ENCODE measurements at regions not wholly inside any gene's neighbourhood (a gene's known extent, or its start where the extent isn't known, plus 50 kb on each side); places are given as distances from the start of the nearest gene placed in this dataset.
"Not testable (repeated sequence)": the region's sequence is repeated elsewhere in the genome, so short reads cannot be mapped to it uniquely, and the experiment has no call there.

GRCh38 chr4:27934871-27935270 lies 1074.2 kb downstream of the STIM2 start:
- no peaks in the 10 kb centered on the region for H3K36me3 ChIP-seq (ENCODE audit: control insufficient read depth in 5 of 5, insufficient read depth in 5 of 5, low read length in 5 of 5)
- H3K9ac ChIP-seq (ENCODE audit: low read length in 5 of 5): no peak overlapping the region
- H3K27ac ChIP-seq (ENCODE audit: low read depth, low read length): no peak overlapping the region
- H3K9me3 ChIP-seq (ENCODE audit: control insufficient read depth in 5 of 5, low read length in 5 of 5): no peaks in the 10 kb centered on the region
- H3K4me1 ChIP-seq (ENCODE audit: control insufficient read depth in 5 of 5, insufficient read depth in 5 of 5, low read length in 5 of 5): no peaks in the 10 kb centered on the region
- H3K4me3 ChIP-seq (ENCODE audit: low read depth in 1 of 5, low read length in 5 of 5): no peak overlapping the region
- no peaks in the 10 kb centered on the region for H3K27me3 ChIP-seq (ENCODE audit: control insufficient read depth in 5 of 5, insufficient read depth in 4 of 5, low read length in 5 of 5)

GRCh38 chr4:27946799-27947198 lies 1086.2 kb downstream of the STIM2 start:
- Histone ChIP-seq H3K9ac (ENCODE audit: low read length in 5 of 5) (no peak overlapping the region), H3K27me3 (ENCODE audit: control insufficient read depth in 5 of 5, insufficient read depth in 4 of 5, low read length in 5 of 5) (no peaks in the 10 kb centered on the region), H3K27ac (ENCODE audit: low read depth, low read length) (no peak overlapping the region), H3K36me3 (ENCODE audit: control insufficient read depth in 5 of 5, insufficient read depth in 5 of 5, low read length in 5 of 5) (no peaks in the 10 kb centered on the region), H3K4me1 (ENCODE audit: control insufficient read depth in 5 of 5, insufficient read depth in 5 of 5, low read length in 5 of 5) (no peaks in the 10 kb centered on the region), H3K4me3 (ENCODE audit: low read depth in 1 of 5, low read length in 5 of 5) (no peak overlapping the region), H3K9me3 (ENCODE audit: control insufficient read depth in 5 of 5, low read length in 5 of 5) (peaks cover 0 to 3% (median 0%) of the 10 kb centered on the region in 5 donors)

GRCh38 chr4:27947302-27947701 lies 1086.7 kb downstream of the STIM2 start:
- Histone ChIP-seq H3K9ac (ENCODE audit: low read length in 5 of 5) (no peak overlapping the region), H3K36me3 (ENCODE audit: control insufficient read depth in 5 of 5, insufficient read depth in 5 of 5, low read length in 5 of 5) (no peaks in the 10 kb centered on the region), H3K4me1 (ENCODE audit: control insufficient read depth in 5 of 5, insufficient read depth in 5 of 5, low read length in 5 of 5) (no peaks in the 10 kb centered on the region), H3K4me3 (ENCODE audit: low read depth in 1 of 5, low read length in 5 of 5) (no peak overlapping the region), H3K27ac (ENCODE audit: low read depth, low read length) (no peak overlapping the region), H3K9me3 (ENCODE audit: control insufficient read depth in 5 of 5, low read length in 5 of 5) (peaks cover 0 to 3% (median 0%) of the 10 kb centered on the region in 5 donors), H3K27me3 (ENCODE audit: control insufficient read depth in 5 of 5, insufficient read depth in 4 of 5, low read length in 5 of 5) (no peaks in the 10 kb centered on the region)

- no peak overlapping the region for H3K27ac ChIP-seq (ENCODE audit: low read depth, low read length)
Observed at GRCh38 chr4:27964095-27964494, 1103.5 kb downstream of the STIM2 start.

GRCh38 chr4:27966664-27967063 lies 1106.0 kb downstream of the STIM2 start:
- H3K27me3 ChIP-seq (ENCODE audit: control insufficient read depth in 5 of 5, insufficient read depth in 4 of 5, low read length in 5 of 5): no peaks in the 10 kb centered on the region
- H3K4me3 ChIP-seq (ENCODE audit: low read depth in 1 of 5, low read length in 5 of 5): no peak overlapping the region
- H3K9ac ChIP-seq (ENCODE audit: low read length in 5 of 5): no peak overlapping the region
- H3K27ac ChIP-seq (ENCODE audit: low read depth, low read length): no peak overlapping the region
- H3K9me3 ChIP-seq (ENCODE audit: control insufficient read depth in 5 of 5, low read length in 5 of 5): no peaks in the 10 kb centered on the region
- no peaks in the 10 kb centered on the region for H3K4me1 ChIP-seq (ENCODE audit: control insufficient read depth in 5 of 5, insufficient read depth in 5 of 5, low read length in 5 of 5)
- H3K36me3 ChIP-seq (ENCODE audit: control insufficient read depth in 5 of 5, insufficient read depth in 5 of 5, low read length in 5 of 5): no peaks in the 10 kb centered on the region

More at GRCh38 chr4:27964095-27964494, 1103.5 kb downstream of the STIM2 start:
- no peaks in the 10 kb centered on the region for H3K9me3 ChIP-seq (ENCODE audit: control insufficient read depth in 5 of 5, low read length in 5 of 5)
- no peak overlapping the region for H3K9ac ChIP-seq (ENCODE audit: low read length in 5 of 5)
- no peak overlapping the region for H3K4me3 ChIP-seq (ENCODE audit: low read depth in 1 of 5, low read length in 5 of 5)
- no peaks in the 10 kb centered on the region for H3K36me3 ChIP-seq (ENCODE audit: control insufficient read depth in 5 of 5, insufficient read depth in 5 of 5, low read length in 5 of 5)
- H3K4me1 ChIP-seq (ENCODE audit: control insufficient read depth in 5 of 5, insufficient read depth in 5 of 5, low read length in 5 of 5): no peaks in the 10 kb centered on the region
- no peaks in the 10 kb centered on the region for H3K27me3 ChIP-seq (ENCODE audit: control insufficient read depth in 5 of 5, insufficient read depth in 4 of 5, low read length in 5 of 5)

GRCh38 chr4:27973056-27973455 lies 1112.4 kb downstream of the STIM2 start:
- no peaks in the 10 kb centered on the region for H3K27me3 ChIP-seq (ENCODE audit: control insufficient read depth in 5 of 5, insufficient read depth in 4 of 5, low read length in 5 of 5)
- no peaks in the 10 kb centered on the region for H3K9me3 ChIP-seq (ENCODE audit: control insufficient read depth in 5 of 5, low read length in 5 of 5)
- H3K27ac ChIP-seq (ENCODE audit: low read depth, low read length): no peak overlapping the region
- no peak overlapping the region for H3K9ac ChIP-seq (ENCODE audit: low read length in 5 of 5)
- H3K4me3 ChIP-seq (ENCODE audit: low read depth in 1 of 5, low read length in 5 of 5): no peak overlapping the region
- H3K36me3 ChIP-seq (ENCODE audit: control insufficient read depth in 5 of 5, insufficient read depth in 5 of 5, low read length in 5 of 5): no peaks in the 10 kb centered on the region
- no peaks in the 10 kb centered on the region for H3K4me1 ChIP-seq (ENCODE audit: control insufficient read depth in 5 of 5, insufficient read depth in 5 of 5, low read length in 5 of 5)

GRCh38 chr4:27973700-27974099 lies 1113.1 kb downstream of the STIM2 start:
- H3K36me3 ChIP-seq (ENCODE audit: control insufficient read depth in 5 of 5, insufficient read depth in 5 of 5, low read length in 5 of 5): no peaks in the 10 kb centered on the region
- H3K27me3 ChIP-seq (ENCODE audit: control insufficient read depth in 5 of 5, insufficient read depth in 4 of 5, low read length in 5 of 5): no peaks in the 10 kb centered on the region
- H3K4me3 ChIP-seq (ENCODE audit: low read depth in 1 of 5, low read length in 5 of 5): no peak overlapping the region
- H3K9me3 ChIP-seq (ENCODE audit: control insufficient read depth in 5 of 5, low read length in 5 of 5): no peaks in the 10 kb centered on the region
- H3K4me1 ChIP-seq (ENCODE audit: control insufficient read depth in 5 of 5, insufficient read depth in 5 of 5, low read length in 5 of 5): no peaks in the 10 kb centered on the region
- H3K9ac ChIP-seq (ENCODE audit: low read length in 5 of 5): no peak overlapping the region
- H3K27ac ChIP-seq (ENCODE audit: low read depth, low read length): no peak overlapping the region

- H3K9ac ChIP-seq (ENCODE audit: low read length in 5 of 5): no peak overlapping the region
- no peak overlapping the region for H3K27ac ChIP-seq (ENCODE audit: low read depth, low read length)
- H3K9me3 ChIP-seq (ENCODE audit: control insufficient read depth in 5 of 5, low read length in 5 of 5): peaks cover 0 to 3% (median 0%) of the 10 kb centered on the region in 5 donors
- no peaks in the 10 kb centered on the region for H3K27me3 ChIP-seq (ENCODE audit: control insufficient read depth in 5 of 5, insufficient read depth in 4 of 5, low read length in 5 of 5)
- no peaks in the 10 kb centered on the region for H3K4me1 ChIP-seq (ENCODE audit: control insufficient read depth in 5 of 5, insufficient read depth in 5 of 5, low read length in 5 of 5)
- no peak overlapping the region for H3K4me3 ChIP-seq (ENCODE audit: low read depth in 1 of 5, low read length in 5 of 5)
- H3K36me3 ChIP-seq (ENCODE audit: control insufficient read depth in 5 of 5, insufficient read depth in 5 of 5, low read length in 5 of 5): no peaks in the 10 kb centered on the region
Observed at GRCh38 chr4:27974339-27974738, 1113.7 kb downstream of the STIM2 start.

GRCh38 chr4:27974881-27975280 lies 1114.2 kb downstream of the STIM2 start:
- not testable (repeated sequence) for H3K4me3 ChIP-seq (ENCODE audit: low read depth in 1 of 5, low read length in 5 of 5); H3K36me3 ChIP-seq (ENCODE audit: control insufficient read depth in 5 of 5, insufficient read depth in 5 of 5, low read length in 5 of 5); H3K4me1 ChIP-seq (ENCODE audit: control insufficient read depth in 5 of 5, insufficient read depth in 5 of 5, low read length in 5 of 5); H3K9me3 ChIP-seq (ENCODE audit: control insufficient read depth in 5 of 5, low read length in 5 of 5); H3K9ac ChIP-seq (ENCODE audit: low read length in 5 of 5); H3K27ac ChIP-seq (ENCODE audit: low read depth, low read length); H3K27me3 ChIP-seq (ENCODE audit: control insufficient read depth in 5 of 5, insufficient read depth in 4 of 5, low read length in 5 of 5)

- H3K27me3 ChIP-seq (ENCODE audit: control insufficient read depth in 5 of 5, insufficient read depth in 4 of 5, low read length in 5 of 5); H3K9ac ChIP-seq (ENCODE audit: low read length in 5 of 5); H3K4me3 ChIP-seq (ENCODE audit: low read depth in 1 of 5, low read length in 5 of 5); H3K4me1 ChIP-seq (ENCODE audit: control insufficient read depth in 5 of 5, insufficient read depth in 5 of 5, low read length in 5 of 5); H3K36me3 ChIP-seq (ENCODE audit: control insufficient read depth in 5 of 5, insufficient read depth in 5 of 5, low read length in 5 of 5); H3K27ac ChIP-seq (ENCODE audit: low read depth, low read length); H3K9me3 ChIP-seq (ENCODE audit: control insufficient read depth in 5 of 5, low read length in 5 of 5): not testable (repeated sequence)
Observed at GRCh38 chr4:27978427-27979109, 1117.9 kb downstream of the STIM2 start.
